Activated naive CD8-positive, alpha-beta T cell treated with anti-CD3 and anti-CD28 coated beads, Interleukin-2, amount 10 ng/mL, durations not matched to agents 7 days and 5 days (primary cell): ENCODE measurements at regions not wholly inside any gene's neighbourhood (a gene's known extent, or its start where the extent isn't known, plus 50 kb on each side); places are given as distances from the start of the nearest gene placed in this dataset.
"Not testable (repeated sequence)": the region's sequence is repeated elsewhere in the genome, so short reads cannot be mapped to it uniquely, and the experiment has no call there.

ENCODE experiments used
- ATAC-seq: fragments of 150-1000 bp; cut with Tn5 transposase; one replicate; pipeline ENCODE4 v1.10.0; 2021; ENCODE audit warnings: low read depth, moderate library complexity
- POLR2A ChIA-PET: fragments of 350-600 bp; sonication (Branson Sonifier 250); formaldehyde crosslinking; loops from one replicate; lab custom pipeline; 2021; ENCODE audit warnings: antibody characterized with exemption; lab: Charles Lee
- DNase-seq: peaks from one replicate; pipeline ENCODE4 v3.0.0; 2021
- H3K27ac Mint-ChIP-seq: one replicate; pipeline ENCODE4 v1.8.0; 2022; ENCODE audit warnings: mild to moderate bottlenecking, mixed read lengths
- H3K27me3 Mint-ChIP-seq: one replicate; pipeline ENCODE4 v1.8.0; 2022; ENCODE audit warnings: mild to moderate bottlenecking, moderate library complexity, mixed read lengths
- H3K36me3 Mint-ChIP-seq: one replicate; pipeline ENCODE4 v1.8.0; 2021; ENCODE audit warnings: mild to moderate bottlenecking, mixed read lengths
- H3K4me1 Mint-ChIP-seq: one replicate; pipeline ENCODE4 v1.8.0; 2021; ENCODE audit warnings: mixed read lengths
- H3K4me3 Mint-ChIP-seq: one replicate; pipeline ENCODE4 v1.8.0; 2022; ENCODE audit warnings: mild to moderate bottlenecking, moderate library complexity, mixed read lengths
- H3K9me3 Mint-ChIP-seq: one replicate; pipeline ENCODE4 v1.8.0; 2021; ENCODE audit warnings: mixed read lengths

DNA sequence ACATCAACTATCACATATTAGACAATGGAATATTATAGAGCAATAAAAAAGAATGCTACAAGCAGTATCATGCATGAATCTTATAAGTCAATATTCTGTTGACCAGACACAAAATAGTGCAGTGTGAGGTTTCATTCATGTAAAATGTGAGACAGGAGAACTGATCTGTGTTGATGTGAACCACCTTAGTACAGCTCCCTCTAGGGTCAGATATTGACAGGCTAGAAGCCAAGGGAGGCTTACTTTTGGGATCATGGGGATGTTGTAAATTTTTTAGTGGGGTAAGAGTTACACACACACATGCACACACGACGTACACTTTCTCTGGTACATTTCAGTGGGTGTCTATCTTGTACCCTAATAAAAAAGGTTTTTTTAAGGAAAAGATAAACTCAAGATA, 231.6 kb upstream of the FOXK1 start:
- no peak for ATAC-seq
- Mint-ChIP-seq H3K4me1 (no peaks in the 10 kb centered on the region), H3K36me3 (no peaks in the 10 kb centered on the region), H3K27me3 (no peaks in the 10 kb centered on the region), H3K9me3 (peaks cover 3% of the 10 kb centered on the region), H3K4me3 (no peak overlapping the region), H3K27ac (no peak overlapping the region)
- no peak for DNase-seq
- POLR2A ChIA-PET, result no interaction called here

DNA sequence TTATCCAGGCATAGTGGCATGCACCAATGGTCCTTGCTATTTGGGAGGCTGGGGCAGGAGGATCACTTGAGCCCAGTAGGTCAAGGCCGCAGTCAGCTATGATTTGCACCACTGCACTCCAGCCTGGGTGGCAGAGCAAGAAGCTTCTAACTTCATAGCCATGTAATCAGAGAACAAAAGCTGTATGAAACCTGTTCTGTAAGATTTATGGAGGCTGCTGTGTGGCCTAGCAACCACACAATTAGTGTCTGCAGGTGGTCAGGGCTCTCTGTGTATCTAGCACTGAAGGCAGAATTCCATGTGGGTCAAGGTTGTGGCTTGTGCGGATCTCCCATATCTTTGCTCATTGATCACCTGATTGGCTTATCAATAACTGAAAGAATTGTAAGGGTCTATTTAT, 221.5 kb upstream of the FOXK1 start:
- DNase-seq, result no peak
- H3K27ac Mint-ChIP-seq, result no peak overlapping the region
- ATAC-seq, result no peak
- H3K9me3 Mint-ChIP-seq, result peaks cover 2% of the 10 kb centered on the region
- no peak overlapping the region for H3K4me3 Mint-ChIP-seq
- H3K27me3 Mint-ChIP-seq, result peaks cover 4% of the 10 kb centered on the region
- H3K36me3 Mint-ChIP-seq, result no peaks in the 10 kb centered on the region
- no peaks in the 10 kb centered on the region for H3K4me1 Mint-ChIP-seq
- POLR2A ChIA-PET, result no interaction called here

DNA sequence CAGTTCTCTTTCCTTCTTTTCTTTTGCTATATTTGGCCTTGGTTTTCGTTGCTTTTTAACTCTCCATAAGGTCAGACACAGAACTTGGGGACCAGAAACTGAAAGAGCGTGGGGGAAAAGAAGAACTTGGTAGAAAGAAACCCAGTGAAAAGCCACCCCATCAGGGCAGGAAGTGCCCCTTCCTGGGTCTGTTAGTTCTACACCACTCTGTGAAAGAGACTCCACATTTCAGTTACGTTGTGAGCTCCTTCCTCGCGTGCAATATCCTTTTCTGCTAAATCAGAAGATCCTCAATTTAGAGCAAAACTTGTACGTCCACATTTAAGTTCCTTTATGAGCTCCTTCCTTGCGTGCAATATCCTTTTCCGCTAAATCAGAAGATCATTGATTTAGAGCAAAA, 220.6 kb upstream of the FOXK1 start:
- DNase-seq, result no peak
- Mint-ChIP-seq H3K27me3 (peaks cover 4% of the 10 kb centered on the region), H3K36me3 (no peaks in the 10 kb centered on the region), H3K9me3 (peaks cover 2% of the 10 kb centered on the region), H3K27ac (no peak overlapping the region), H3K4me3 (no peak overlapping the region), H3K4me1 (no peaks in the 10 kb centered on the region)
- POLR2A ChIA-PET, result no interaction called here
- no peak for ATAC-seq

DNA sequence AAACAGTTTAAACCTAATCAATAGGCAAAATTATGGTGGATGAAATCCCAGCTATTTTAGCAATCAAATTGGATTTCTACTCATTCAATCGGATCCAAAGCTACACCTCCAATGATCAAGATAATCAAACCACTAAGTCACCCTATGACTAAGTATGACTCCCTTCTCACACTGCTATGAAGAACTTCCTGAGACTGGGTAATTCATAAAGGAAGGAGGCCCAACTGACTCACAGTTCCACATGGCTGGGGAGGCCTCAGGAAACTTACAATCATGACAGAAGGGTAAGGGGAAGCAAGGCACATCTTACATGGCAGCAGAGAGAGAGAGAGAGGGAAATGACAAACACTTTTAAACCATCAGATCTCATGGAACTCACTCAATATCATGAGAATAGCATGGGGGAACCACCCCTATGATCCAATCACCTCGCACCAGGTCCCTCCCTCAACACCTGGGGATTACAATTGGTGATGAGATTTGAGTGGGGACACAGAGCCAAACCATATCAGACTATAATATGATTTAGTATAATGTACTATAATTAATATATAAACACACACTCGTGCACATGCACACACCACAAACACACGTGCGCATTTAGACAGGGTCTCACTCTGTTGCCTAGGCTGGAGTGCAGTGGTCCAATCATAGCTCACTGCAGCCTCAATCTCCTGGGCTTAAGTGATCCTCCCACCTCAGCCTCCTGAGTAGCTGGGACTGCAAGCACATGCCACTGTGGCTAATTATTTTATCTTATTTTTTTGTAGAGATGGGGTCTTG, 213.6 kb upstream of the FOXK1 start:
- Mint-ChIP-seq H3K27ac (no peak overlapping the region), H3K27me3 (no peaks in the 10 kb centered on the region), H3K9me3 (peaks cover 2% of the 10 kb centered on the region), H3K36me3 (no peaks in the 10 kb centered on the region), H3K4me3 (no peak overlapping the region), H3K4me1 (no peaks in the 10 kb centered on the region)
- POLR2A ChIA-PET, result no interaction called here
- DNase-seq (no peak), ATAC-seq (no peak)

DNA sequence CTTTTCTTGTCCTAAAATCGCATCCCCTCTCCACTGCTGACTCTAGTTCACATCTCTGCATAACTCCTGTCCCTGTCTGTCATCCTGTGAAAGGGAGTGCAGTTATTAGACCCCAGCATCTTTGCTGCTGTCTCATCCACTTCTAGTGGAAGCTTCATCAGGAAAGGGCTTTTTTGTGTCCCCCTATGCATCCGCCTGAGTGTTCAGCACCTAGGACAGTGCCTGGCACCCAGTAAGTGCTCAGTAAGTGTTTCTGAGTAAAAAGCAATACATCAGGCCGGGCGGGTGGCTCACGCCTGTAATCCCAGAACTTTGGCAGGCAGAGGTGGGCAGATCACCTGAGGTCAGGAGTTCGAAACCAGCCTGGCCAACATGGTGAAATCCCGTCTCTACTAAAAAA, 211.8 kb upstream of the FOXK1 start:
- no peaks in the 10 kb centered on the region for H3K36me3 Mint-ChIP-seq
- H3K9me3 Mint-ChIP-seq, result no peaks in the 10 kb centered on the region
- POLR2A ChIA-PET, result no interaction called here
- no peak for ATAC-seq
- H3K4me3 Mint-ChIP-seq, result no peak overlapping the region
- no peak for DNase-seq
- no peaks in the 10 kb centered on the region for H3K27me3 Mint-ChIP-seq
- H3K27ac Mint-ChIP-seq, result no peak overlapping the region
- H3K4me1 Mint-ChIP-seq, result no peaks in the 10 kb centered on the region

DNA sequence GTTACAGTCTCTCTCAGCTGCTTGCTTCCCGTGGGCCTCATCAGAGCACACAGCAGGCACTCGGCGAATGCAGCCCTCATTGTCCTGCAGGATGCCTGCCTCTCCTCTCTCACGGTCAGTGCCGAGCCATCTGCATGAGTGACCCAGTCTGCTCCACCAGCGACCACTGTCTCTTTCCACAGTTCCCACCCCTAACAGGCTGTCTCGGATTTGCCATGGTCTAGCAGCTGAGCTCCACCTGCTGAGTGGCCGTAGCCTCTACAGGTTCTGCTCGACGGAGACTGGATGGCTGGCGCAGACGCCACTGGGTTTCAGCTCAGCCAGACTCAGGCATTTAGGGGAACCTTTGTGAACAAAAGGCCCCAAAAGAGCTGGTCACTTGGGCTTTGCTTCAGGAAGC, 209.4 kb upstream of the FOXK1 start:
- ATAC-seq (no peak), DNase-seq (no peak)
- H3K27me3 Mint-ChIP-seq, result no peaks in the 10 kb centered on the region
- no peak overlapping the region for H3K4me3 Mint-ChIP-seq
- POLR2A ChIA-PET, result no interaction called here
- no peaks in the 10 kb centered on the region for H3K4me1 Mint-ChIP-seq
- no peak overlapping the region for H3K27ac Mint-ChIP-seq
- no peaks in the 10 kb centered on the region for H3K9me3 Mint-ChIP-seq
- H3K36me3 Mint-ChIP-seq, result no peaks in the 10 kb centered on the region

DNA sequence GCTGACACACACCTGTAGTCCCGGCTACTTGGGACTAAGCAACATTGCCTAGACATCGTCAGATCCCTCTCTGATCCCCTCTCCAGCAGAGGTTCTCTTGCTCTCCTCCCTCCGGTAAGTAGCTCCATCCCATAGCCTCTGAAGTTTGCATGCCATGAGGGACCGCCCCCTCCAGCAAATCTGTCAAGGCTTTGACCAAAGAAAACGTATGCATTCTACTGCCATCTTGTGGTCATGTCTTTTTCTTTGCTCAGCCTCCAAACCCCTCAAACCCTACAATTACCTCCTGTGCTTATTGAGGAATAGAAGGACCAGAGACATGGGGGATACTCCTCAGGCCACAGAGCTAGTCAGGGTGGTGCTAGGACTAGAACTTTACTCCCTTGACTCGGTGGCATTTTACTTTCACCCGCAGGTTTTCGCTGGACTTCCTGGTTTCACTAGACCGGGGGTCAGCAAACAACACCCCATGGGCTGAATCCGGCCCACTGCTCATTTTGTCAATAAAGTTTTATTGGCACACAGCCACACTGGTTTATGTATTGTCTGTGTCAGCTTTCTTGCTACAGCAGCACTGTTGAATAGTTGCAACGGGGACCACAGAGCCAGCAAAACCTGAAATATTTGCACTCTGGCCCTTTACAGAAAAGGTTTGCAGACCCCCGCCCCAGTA, 202.6 kb upstream of the FOXK1 start:
- Mint-ChIP-seq H3K4me1 (no peaks in the 10 kb centered on the region), H3K4me3 (no peak overlapping the region), H3K27me3 (no peaks in the 10 kb centered on the region), H3K36me3 (no peaks in the 10 kb centered on the region), H3K27ac (no peak overlapping the region), H3K9me3 (peaks cover 5% of the 10 kb centered on the region)
- DNase-seq, result no peak
- ATAC-seq, result no peak
- POLR2A ChIA-PET, result interaction anchor here (0.6 kb wide), 1 partner anchor 1282 kb away, joined by 3 read pairs; no protein-coding TSS in a partner anchor

DNA sequence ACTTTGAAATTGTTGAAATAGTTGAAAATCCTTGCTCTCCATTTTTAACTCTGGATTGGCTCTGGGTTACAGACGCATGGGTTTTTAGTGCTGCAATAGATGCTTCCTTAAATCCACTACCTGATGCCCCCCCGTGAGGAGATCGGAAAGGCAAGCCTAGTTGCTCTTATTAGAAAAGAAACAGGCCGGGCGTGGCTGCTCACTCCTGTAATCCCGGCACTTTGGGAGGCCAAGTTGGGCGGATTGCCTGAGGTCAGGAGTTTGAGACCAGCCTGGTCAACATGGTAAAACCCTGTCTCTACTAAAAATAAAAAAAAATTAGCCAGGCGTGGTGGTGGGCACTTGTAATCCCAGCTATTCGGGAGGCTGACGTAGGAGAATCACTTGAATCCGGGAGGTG, 202.0 kb upstream of the FOXK1 start:
- not testable (repeated sequence) for DNase-seq, H3K4me1 Mint-ChIP-seq, H3K27me3 Mint-ChIP-seq, H3K9me3 Mint-ChIP-seq, H3K36me3 Mint-ChIP-seq, H3K4me3 Mint-ChIP-seq, H3K27ac Mint-ChIP-seq, ATAC-seq
- POLR2A ChIA-PET, result interaction anchor here (0.6 kb wide), 1 partner anchor 1282 kb away, joined by 3 read pairs; no protein-coding TSS in a partner anchor

DNA sequence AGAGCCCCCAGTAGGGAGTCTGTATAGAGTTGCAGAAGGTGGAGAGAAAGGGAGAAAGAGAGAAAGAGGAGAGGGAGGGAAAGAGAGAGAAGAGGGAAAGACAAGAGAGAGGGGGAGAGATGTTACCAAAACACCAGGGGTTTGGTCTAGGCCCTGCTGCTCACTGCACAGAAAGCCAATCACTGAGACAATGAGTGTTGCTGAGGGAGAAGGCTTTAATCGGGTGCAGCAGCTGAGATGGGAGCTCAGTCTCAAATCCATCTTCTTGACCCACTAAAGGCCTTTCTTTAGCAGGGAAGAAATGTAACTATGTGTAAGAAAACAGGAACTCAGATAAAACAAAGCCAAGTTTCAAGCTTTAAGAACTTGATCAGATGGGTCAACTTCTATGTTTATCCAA, 198.2 kb upstream of the FOXK1 start:
- POLR2A ChIA-PET, result no interaction called here
- no peak overlapping the region for H3K27ac Mint-ChIP-seq
- no peaks in the 10 kb centered on the region for H3K27me3 Mint-ChIP-seq

DNA sequence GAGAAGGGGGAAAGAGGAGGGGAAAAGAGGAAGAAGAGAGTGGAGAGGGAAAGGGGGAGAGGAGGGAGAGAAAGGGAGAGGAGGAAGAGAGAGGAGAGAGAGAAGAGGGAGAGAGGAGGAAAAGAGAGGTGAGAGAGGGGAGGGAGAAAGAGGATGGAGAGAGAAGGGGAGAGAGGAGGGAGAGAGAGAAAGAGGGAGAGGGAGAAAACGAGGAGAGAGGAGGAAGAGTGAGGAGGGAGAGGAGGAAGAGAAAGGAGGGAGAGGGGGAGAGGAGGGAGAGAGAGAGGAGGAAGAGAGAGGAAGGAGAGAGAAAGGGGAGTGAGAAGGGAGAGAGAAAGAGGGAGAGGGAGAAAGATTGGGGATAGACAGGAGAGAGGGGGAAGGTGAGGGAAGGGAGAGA, 197.6 kb upstream of the FOXK1 start:
- no peak for ATAC-seq
- no peaks in the 10 kb centered on the region for H3K36me3 Mint-ChIP-seq
- no peak overlapping the region for H3K4me3 Mint-ChIP-seq
- H3K4me1 Mint-ChIP-seq, result no peaks in the 10 kb centered on the region
- peaks cover 8% of the 10 kb centered on the region for H3K9me3 Mint-ChIP-seq
- POLR2A ChIA-PET, result no interaction called here
- no peak overlapping the region for H3K27ac Mint-ChIP-seq
- DNase-seq, result no peak
- no peaks in the 10 kb centered on the region for H3K27me3 Mint-ChIP-seq

More for the DNA sequence above, 198.2 kb upstream of the FOXK1 start:
- Mint-ChIP-seq H3K4me3 (no peak overlapping the region), H3K4me1 (no peaks in the 10 kb centered on the region), H3K9me3 (peaks cover 5% of the 10 kb centered on the region), H3K36me3 (no peaks in the 10 kb centered on the region)
- ATAC-seq (no peak), DNase-seq (no peak)

DNA sequence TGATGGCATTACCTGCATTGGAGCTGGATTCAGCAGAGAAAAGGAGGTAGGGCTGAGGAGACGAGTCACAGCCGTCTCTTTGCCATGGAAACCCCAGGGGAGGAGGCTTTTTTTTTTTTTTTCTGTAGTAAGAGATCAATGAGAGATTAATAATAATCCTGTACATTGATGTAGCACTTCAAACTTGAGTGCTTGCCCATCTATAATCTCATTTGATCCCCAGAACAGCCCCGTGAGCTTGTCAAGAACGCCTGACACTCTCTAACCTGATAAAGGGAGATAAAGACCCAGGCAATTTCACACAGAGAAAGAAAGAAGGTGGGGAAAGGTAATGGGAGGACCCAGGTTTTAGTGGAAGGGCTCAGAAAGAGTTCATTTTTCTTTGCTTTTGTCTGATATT, 195.2 kb upstream of the FOXK1 start:
- no peak overlapping the region for H3K4me3 Mint-ChIP-seq
- POLR2A ChIA-PET, result no interaction called here
- H3K9me3 Mint-ChIP-seq, result peaks cover 6% of the 10 kb centered on the region

DNA sequence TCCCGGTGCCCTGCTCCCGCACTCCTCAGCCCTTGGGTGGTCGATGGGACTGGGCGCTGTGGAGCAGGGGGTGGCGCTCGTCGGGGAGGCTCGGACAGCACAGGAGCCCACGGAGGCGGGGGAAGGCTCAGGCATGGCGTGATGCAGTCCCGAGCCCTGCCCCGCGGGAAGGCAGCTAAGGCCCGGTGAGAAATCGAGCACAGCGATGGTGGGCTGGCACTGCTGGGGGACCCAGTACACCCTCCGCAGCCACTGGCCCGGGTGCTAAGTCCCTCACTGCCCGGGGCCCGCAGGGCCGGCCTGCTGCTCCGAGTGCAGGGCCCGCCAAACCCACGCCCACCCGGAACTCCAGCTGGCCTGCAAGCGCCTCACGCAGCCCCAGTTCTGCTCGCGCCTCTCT, 185.2 kb upstream of the FOXK1 start:
- H3K36me3 Mint-ChIP-seq, H3K27ac Mint-ChIP-seq, POLR2A ChIA-PET, H3K27me3 Mint-ChIP-seq, H3K4me3 Mint-ChIP-seq, ATAC-seq, DNase-seq, H3K4me1 Mint-ChIP-seq, H3K9me3 Mint-ChIP-seq: not testable (repeated sequence)

More for the DNA sequence above, 195.2 kb upstream of the FOXK1 start:
- no peaks in the 10 kb centered on the region for H3K36me3 Mint-ChIP-seq
- H3K27ac Mint-ChIP-seq, result no peak overlapping the region
- DNase-seq (no peak), ATAC-seq (no peak)
- no peaks in the 10 kb centered on the region for H3K4me1 Mint-ChIP-seq
- H3K27me3 Mint-ChIP-seq, result no peaks in the 10 kb centered on the region

DNA sequence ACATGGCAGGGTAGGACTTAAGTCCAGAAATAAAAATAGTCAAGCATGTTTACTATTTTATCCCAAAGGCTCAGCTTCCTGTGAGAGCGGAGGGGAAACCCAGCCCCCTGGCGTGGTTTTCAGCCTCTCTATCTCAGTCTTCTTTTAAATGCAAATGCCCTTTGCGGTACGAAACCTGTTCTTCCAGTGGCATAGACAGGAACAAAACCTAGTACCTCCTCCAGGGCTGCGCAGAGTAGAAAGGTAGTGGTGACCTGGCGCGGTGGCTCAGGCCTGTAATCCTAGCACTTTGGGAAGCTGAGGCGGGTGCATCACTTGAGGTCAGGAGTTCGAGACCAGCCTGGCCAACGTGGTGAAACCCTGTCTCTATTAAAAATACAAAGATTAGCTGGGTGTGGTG, 181.3 kb upstream of the FOXK1 start:
- H3K4me3 Mint-ChIP-seq, result no peak overlapping the region
- H3K27me3 Mint-ChIP-seq, result no peaks in the 10 kb centered on the region
- H3K9me3 Mint-ChIP-seq, result peaks cover 9% of the 10 kb centered on the region
- ATAC-seq (no peak), DNase-seq (no peak)
- no peaks in the 10 kb centered on the region for H3K4me1 Mint-ChIP-seq
- H3K27ac Mint-ChIP-seq, result no peak overlapping the region
- no peaks in the 10 kb centered on the region for H3K36me3 Mint-ChIP-seq
- POLR2A ChIA-PET, result no interaction called here

DNA sequence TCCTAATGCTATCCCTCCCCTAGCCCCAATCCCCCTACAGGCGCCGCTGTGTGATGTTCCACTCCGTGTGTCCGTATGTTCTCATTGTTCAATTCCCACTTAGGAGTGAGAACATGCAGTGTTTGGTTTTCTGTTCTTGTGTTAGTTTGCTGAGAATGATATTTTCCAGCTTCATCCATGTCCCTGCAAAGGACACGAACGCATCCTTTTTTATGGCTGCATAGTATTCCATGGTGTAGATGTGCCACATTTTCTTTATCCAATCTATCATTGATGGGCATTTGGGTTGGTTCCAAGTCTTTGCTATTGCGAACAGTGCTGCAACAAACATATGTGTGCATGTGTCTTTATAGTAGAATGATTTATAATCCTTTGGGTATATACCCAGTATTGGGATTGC, 174.2 kb upstream of the FOXK1 start:
- POLR2A ChIA-PET, H3K27ac Mint-ChIP-seq, H3K4me3 Mint-ChIP-seq, H3K27me3 Mint-ChIP-seq, H3K9me3 Mint-ChIP-seq, ATAC-seq, H3K36me3 Mint-ChIP-seq, DNase-seq, H3K4me1 Mint-ChIP-seq: not testable (repeated sequence)
